ENCODE measurements at regions not wholly inside any gene's neighbourhood (a gene's known extent, or its start where the extent isn't known, plus 50 kb on each side); places are given as distances from the start of the nearest gene placed in this dataset.
"Not testable (repeated sequence)": the region's sequence is repeated elsewhere in the genome, so short reads cannot be mapped to it uniquely, and the experiment has no call there.

DNA sequence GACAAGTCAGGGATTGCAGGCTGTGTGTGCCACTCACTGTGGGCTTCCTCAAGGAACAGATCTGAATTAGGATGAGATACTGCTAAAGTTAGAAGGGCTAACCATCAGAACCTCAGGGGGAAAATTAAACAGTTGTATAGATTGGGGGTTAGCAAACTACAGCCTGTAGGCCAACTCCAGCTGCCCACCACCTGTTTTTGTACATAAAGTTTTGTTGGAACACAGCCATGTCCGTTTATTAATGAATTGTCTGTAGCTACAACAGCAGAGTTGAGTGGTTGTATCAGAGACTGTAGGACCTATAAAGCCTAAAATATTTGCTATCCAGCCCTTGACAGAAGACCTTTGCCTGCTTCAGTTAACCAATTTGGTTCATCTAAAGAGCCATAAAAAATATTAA is 127.2 kb upstream of the ECI2 start:
- DNase-seq (ENCODE audit: low read depth in 2 of 2) = no peak

DNA sequence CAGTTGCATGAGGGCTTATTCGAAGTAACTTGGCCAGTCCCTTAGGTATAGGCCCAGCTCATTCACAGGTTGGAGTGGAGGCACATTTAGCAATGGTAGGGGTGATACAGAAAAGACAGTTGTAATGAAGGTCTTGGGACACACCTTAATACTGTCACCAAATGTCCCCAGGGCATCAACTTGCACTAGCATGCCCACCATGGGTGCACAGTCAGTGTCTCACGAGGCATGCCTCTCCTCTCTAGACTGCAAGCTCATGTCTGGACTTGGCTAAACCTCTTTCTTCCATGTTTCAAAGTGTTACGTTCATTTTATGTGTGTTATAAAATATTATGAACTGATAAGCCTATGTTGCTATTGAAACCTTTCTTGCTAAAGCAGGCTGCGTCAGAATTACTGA is 124.0 kb upstream of the ECI2 start:
- DNase-seq (ENCODE audit: low read depth in 2 of 2) = no peak

DNA sequence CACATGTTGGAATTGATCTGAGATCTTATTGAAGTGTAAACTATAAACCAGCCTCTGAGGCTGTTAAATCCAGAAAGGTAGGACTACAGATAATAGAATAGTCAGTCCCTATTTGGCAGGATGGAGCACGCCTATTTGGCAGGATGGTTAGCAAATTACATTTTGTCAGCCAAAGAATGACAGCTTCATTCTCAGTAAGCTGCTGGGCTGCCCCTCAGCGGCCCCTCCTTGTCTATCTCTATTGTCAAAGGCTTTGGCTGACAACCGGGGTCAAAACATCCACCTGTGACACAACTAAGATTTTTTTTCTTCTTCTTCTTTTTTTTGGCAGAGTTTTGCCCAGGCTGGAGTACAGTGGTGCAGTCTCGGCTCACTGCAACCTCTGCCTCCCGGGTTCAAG is 123.4 kb upstream of the ECI2 start:
- DNase-seq (ENCODE audit: low read depth in 2 of 2) = no peak

DNA sequence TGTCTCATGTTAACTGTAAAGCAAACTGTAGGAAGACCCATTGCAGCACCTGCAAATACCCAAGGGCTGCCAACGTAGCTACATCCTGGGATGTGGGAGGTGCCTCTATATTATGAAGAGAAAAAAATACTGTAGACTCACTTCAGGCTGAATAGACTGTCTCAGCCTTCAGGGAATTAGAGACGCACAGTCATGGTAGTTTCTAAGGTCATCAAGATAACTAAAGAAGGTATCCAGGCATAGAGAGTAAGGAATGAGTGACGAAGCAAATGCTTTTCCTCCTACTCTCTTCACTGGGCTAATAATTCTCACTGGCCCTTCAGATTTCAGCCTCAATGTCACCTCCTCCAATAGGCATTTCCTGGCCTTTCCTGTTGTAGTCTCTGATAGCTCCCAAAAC is 121.6 kb upstream of the ECI2 start:
- DNase-seq (ENCODE audit: low read depth in 2 of 2) = no peak

DNA sequence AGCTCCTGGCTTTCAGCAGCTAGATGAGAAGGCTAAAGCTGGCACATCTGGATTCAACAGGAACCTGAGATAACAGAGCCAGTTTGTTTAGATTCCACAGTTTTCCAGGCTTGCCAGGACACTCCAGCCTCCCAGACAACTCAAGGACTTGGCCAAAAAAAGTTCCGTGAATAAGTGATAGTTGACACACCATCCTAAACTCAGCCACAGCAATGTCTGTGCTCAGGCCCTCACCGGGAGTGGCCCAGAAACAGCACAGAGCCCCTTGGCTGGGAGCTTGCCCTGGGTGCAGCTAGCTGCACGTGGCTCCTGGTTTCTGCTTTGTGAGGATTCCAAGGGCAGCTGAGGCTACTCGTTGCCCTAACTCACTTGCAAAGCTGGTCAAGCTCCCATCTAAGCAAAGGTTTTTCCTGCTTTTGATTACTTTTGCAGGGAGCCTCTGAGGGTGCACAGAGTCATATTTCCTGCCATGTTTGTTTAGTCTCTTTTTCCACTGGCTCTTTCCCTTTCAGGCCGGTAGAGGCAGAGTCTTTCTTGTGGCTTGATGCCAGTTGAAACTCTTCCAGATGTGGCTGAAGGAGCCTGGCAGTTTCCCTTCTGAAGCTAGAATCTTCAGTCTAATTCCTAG is 118.3 kb upstream of the ECI2 start:
- DNase-seq (ENCODE audit: low read depth in 2 of 2) = peak; percentile 61 to 63

DNA sequence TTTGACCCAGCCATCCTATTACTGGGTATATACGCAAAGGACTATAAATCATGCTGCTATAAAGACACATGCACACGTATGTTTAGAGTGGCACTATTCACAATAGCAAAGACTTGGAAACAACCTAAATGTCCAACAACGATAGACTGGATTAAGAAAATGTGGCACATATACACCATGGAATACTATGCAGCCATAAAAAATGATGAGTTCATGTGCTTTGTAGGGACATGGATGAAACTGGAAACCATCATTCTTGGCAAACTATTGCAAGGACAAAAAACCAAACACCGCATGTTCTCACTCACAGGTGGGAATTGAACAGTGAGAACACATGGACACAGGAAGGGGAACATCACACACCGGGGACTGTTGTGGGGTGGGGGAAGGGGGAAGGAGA is 117.1 kb upstream of the ECI2 start:
- not testable (repeated sequence) for DNase-seq (ENCODE audit: low read depth in 2 of 2)

DNA sequence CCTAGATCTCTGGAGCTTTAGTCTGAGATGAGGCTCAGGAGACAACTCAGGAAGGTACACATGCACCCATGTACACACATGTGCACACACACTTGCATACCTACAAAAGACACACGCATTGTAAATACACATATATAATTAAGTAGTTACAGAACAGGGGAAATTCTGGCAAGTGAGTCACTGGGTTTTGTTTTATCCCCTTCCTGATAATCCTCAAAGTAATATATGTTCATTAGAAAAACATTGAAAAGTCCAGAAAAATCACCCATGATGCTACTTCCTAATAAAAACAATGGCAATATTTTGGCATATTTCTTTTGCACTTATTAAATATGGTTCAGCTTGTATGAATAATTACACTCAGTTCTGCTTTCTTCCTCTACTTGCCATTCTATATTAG is 115.3 kb upstream of the ECI2 start:
- DNase-seq (ENCODE audit: low read depth in 2 of 2) = no peak

DNA sequence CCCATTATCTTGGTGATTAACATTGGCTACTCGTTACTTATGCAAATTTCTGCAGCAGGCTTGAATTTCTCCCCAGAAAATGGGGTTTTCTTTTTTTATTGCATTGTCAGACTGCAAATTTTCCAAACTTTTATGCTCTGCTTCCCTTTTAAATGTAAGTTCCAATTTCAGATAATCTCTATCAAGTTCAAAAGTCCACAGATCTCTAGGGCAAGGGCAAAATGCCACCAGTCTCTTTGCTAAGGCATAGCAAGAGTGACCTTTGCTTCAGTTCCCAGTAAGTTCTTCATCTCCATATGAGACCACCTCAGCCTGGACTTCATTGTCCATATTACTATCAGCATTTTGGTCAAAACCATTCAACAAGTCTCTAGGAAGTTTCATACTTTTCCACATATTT is 108.5 kb upstream of the ECI2 start:
- DNase-seq (ENCODE audit: low read depth in 2 of 2) = not testable (repeated sequence)

DNA sequence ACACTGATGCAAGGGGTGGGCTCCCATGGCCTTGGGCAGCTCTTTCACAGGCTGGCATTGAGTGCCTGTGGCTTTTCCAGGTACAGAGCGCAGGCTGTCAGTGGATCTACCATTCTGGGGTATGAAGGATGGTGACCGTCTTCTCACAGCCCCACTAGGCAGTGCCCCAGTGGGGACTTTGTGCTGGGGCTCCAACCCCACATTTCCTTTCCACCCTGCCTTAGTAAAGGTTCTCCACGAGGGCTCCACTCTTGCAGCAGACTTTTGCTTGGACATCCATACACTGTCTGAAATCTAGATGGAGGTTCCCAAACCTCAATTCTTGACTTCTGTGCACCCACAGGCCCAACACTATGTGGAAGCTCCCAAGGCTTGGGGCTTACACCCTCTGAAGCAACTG is 107.9 kb upstream of the ECI2 start:
- no peak for DNase-seq (ENCODE audit: low read depth in 2 of 2)

DNA sequence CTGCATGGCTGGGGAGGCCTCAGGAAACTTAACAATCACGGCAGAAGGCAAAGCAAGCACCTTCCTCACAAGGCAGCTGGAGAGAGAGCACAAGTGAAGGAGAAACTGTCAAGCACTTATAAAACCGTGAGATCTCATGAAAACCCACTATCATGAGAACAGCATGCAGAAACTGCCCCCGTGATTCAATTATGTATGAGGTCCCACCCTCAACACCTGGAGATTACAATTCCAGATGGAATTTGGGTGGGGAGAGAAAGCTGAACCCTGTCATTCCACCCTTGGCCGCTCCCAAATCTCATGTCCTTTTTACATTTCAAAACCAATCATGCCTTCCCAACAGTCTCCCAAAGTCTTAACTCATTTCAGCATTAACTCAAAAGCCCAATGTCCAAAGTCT is 107.2 kb upstream of the ECI2 start:
- no peak for DNase-seq (ENCODE audit: low read depth in 2 of 2)

DNA sequence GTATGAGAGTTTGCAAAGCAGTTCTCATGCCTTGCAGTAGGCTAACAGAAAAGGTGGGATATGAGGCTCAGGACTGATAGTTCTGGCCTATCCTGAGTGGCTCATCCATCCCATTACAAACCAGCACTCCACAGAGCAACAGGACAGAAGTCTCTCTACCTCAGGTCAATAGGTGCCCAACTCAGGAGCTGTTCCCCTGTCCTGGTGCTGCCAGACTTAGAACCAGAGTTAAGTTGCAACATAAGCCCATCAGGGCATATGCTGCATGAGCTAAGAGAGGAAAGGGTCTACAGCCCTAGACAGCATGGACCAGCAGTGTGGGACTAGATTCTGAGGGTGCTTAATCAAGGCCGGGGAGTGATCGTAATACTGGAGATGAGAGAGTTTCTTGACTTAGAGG is 104.8 kb upstream of the ECI2 start:
- no peak for DNase-seq (ENCODE audit: low read depth in 2 of 2)

DNA sequence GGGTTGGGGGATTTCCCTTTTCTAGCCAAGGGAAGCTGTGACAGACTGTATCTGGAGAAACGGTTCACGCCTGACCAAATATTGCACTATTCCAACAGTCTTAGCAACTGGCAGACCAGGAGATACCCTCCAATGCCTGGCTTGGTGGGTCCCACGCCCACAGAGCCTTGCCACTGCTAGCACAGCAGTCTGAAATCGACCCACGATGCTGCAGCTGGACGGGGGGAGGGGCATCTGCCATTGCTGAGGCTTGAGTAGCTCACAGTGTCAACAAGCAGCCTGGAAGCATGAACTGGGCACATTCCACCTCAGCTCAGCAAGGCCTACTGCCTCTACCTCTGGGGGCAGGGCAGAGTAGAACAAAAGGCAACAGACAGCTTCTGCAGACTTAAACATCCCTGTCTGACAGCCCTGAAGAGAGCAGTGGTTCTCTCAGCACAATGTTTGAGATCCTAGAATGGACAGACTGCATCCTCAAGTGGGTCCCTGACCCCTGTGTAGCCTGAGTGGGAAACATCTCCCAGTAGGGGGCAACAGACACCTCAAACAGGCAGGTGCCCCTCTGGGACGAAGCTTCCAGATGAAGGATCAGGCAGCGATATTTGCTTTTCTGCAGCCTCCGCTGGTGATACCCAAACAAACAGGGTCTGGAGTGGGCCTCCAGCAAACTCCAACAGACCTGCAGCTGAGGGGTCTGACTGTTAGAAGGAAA is 89.9 kb upstream of the ECI2 start:
- DNase-seq (ENCODE audit: low read depth in 2 of 2) = no peak

DNA sequence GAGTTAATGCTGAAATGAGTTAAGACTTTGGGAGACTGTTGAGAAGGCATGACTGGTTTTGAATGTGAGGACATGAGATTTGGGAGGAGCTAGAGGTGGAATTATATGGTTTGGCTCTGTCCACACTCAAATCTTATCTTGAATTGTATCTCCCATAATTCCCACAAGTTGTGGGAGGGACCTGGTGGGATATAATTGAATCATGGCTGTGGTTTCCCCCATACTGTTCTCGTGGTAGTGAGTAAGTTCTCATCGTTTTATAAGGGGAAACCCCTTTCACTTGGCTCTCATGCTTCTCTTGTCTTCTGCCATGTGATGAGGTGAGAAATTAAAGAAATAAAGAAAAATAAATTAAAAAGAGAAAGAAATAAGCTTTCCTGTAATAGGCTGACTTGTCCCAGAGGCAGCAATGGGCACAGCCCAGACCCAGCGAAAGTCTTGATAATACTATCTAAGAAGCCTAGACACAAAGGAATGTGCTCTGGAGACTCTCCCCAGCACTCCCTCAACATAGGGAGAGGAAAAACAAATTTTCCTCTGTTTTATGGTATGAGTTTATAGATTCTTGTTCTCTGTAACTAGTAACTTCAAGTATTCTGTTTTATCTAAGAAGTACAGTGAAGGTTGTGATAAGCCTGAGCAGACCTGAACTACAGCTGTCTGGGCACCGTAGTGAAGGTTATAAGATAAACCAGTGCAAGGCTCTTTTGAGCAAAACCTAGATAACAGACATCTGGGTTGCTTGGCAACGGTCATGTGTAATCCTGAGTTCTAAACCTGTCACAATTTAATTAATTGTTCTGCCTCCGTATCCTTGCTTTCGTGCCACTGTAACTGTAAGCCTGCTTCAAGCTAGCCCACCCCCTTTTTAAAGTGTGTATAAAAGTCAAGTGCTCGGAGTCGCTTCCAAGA is 88.9 kb upstream of the ECI2 start:
- no peak for DNase-seq (ENCODE audit: low read depth in 2 of 2)

DNA sequence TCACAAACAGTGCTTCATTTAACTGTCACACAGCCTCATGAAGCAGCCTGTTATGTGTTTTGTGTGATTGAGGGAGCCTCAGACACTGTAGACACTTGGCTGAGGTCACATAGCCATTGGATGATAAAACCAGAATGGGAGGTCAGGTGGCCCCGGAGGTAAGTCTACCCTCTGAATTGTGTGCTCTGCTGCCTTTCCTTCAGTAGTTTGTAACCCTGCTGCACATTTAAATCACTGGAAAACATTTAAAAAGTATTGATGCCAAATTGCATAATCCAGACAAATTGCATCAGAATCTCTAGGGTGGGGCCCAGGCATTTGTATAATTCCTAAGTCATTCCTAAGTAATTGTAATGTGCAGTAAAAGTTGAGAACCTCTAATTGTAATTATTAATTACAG is 85.2 kb upstream of the ECI2 start:
- no peak for DNase-seq (ENCODE audit: low read depth in 2 of 2)

DNA sequence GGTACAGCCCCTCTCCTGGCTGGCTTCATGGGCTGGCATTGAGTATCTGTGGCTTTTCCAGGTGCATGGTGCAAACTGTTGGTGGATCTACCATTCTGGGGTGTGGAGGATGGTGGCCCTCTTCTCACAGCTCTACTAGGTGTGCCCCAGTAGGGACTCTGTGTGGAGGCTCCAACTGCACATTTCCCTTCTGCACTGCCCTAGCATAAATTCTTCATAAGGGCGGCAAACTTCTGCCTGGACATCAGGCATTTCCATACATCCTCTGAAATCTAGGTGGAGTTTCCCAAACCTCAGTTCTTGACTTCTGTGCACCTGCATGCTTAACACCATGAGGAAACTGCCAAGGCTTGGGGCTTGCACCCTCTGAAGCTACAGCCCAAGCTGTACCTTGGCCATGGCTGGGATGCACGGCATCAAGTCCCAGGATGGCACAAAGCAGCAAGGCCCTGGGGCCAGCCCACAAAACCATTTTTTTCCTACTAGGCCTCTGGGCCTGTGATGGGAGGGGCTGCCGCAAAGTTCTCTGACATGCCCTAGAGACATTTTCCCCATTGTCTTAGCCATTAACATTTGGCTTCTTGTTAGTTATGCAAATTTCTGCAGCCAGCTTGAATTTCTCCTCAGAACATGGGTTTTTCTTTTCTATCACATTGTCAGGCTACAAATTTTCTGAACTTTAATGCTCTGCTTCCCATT is 83.4 kb upstream of the ECI2 start:
- not testable (repeated sequence) for DNase-seq (ENCODE audit: low read depth in 2 of 2)

DNA sequence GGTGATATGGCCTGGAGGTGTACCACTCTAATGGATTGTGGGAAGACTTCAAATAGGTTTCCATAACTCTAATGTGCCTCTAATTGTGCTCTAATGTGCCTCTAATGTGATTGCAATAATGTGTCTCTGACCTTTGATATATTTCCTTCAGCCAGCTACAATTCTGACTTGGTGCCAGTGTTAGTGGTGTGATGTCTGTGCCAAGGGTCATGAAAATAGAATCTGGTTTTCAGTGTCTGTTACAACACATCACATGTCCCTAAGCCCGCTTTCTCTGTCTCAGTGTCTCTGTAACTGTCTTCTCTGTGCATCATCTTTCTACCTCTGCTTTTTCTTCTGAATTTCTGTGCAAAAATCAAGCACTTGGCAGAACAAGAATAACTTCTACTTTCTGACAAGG is 77.2 kb upstream of the ECI2 start:
- DNase-seq (ENCODE audit: low read depth in 2 of 2) = no peak

DNA sequence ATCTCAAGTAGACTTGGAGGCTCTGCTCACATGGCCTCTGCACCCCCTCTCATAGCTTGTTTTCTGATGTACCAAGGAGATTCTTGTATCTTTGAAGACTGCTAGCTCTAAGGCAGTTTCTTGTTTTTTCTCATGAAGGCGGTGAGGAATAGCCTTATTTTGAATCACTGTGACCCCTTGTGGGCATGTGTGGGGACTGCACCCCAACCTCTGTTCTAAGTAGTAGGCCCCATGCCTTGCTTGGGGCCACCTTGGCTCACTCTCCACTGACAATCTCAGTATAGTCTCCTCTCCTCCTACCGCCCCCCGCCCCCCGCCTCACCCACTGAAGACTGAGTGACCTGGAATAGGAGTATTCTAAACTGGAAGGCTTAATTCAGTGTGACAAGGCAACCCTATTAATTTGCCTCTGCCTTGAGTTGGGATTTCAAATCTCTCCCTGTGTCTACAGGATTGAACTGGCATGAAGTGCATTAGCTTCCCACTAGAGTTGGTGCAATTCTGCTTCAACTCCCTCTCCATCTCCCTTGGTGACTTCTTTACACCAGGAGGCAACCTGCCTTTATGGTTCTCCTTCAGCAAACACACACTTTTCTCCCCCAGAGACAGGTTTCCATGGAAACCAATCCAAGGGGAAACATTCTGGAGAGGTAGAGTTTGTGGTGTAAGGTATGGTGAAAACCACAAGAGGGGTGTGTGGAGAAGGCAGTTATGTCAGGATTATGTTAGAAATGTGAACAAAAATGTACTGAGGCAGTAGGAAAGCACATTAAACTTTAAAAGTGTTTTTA is 75.4 kb upstream of the ECI2 start:
- peak; percentile 20 to 25 for DNase-seq (ENCODE audit: low read depth in 2 of 2)

DNA sequence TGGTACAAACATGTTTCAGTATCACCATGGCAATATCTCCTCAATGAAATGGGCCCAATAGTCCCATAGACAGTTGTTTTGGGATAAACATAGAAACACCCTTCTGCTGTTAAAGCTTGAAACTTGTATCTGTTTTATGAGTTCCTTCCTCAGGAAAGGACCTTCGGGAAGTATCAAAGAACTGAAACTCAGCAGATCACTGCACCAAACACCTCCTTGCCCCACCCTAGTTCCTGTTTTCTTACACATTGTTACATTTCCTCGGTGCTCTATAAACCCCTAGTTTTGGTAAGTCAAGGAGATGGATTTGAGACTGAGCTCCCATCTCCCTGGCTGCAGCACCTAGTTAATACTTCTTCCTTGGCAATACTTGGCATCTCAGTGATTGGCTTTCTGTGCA is 73.8 kb upstream of the ECI2 start:
- DNase-seq (ENCODE audit: low read depth in 2 of 2) = no peak

DNA sequence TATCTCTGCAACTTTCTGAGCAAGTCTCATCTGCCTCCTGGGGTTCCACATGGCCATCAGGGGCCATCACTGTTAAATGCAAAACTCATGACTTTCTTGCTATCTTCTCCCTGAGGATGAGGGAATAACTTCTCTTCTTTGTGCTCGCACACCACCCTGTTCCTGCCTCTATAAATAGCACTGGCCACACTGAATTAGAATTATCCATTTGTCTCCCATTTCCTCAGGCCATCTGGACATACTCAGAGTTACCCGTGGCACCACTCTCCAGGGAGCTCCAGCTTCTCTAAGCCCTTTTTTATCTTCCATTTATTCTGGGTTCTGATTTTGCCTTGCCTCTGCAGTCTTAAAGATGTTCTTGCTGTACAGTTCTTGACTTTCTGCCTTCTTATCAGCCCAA is 72.8 kb upstream of the ECI2 start:
- no peak for DNase-seq (ENCODE audit: low read depth in 2 of 2)

DNA sequence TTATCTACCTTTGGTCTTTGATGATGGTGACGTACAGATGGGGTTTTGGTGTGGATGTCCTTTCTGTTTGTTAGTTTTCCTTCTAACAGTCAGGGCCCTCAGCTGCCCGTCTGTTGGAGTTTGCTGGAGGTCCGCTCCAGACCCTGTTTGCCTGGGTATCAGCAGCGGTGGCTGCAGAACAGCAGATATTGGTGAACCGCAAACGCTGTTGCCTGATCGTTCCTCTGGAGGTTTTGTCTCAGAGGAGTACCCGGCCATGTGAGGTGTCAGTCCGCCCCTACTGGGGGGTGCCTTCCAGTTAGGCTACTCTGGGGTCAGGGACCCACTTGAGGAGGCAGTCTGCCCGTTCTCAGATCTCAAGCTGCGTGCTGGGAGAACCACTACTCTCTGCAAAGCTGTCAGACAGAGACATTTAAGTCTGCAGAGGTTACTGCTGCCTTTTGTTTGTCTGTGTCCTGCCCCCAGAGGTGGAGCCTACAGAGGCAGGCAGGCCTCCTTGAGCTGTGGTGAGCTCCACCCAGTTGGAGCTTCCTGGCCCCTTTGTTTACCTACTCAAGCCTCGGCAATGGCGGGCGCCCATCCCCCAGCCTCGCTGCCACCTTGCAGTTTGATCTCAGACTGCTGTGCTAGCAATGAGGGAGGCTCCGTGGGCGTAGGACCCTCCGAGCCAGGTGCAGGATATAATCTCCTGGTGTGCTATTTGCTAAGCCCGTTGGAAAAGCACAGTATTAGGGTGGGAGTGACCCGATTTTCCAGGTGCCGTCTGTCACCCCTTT is 68.5 kb upstream of the ECI2 start:
- DNase-seq (ENCODE audit: low read depth in 2 of 2) = not testable (repeated sequence)

DNA sequence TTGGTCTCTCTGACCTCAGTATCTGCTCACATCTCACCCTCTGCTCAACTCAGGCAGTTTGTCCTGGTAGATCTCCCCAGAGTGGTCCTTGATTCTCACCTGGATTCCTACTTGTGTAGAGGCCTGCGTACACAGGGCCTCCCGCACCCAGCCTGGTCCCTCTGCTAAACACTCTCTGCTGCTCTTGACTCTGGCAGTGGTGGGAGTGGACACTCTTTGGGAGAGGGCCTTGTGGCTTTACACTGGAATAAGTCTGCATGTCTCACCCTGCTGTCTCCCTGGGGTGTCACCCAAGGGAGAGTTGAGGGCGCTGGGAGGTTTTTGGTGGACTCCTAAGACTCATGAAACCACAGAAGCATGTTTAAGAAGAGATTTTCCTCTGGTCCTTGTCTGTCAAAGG is 57.3 kb upstream of the ECI2 start:
- DNase-seq (ENCODE audit: low read depth in 2 of 2) = no peak

All from fibroblast of skin of left quadriceps (primary cell).